ENCODE measurements at regions not wholly inside any gene's neighbourhood (a gene's known extent, or its start where the extent isn't known, plus 50 kb on each side); places are given as distances from the start of the nearest gene placed in this dataset.
"Not testable (repeated sequence)": the region's sequence is repeated elsewhere in the genome, so short reads cannot be mapped to it uniquely, and the experiment has no call there.

DNA sequence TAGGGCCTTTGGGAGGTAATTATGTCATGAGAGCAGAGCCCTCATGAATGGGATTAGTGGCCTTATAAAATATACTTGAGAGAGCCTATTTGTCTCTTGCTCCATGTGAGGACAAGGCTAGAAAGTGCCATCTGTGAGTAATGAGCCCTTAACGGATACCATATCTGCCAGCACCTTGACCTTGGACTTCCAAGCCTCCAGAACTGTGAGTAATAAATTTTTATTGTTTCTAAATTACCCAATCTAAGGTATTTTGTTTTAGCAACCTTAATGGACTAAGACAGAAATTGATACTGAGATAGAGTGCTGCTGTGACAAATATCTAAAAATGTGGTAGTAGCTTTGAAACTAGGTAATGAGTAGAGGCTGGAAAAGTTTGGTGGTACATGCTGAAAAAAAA, 285.0 kb upstream of the DIPK2B start:
- H3K9me3 Mint-ChIP-seq: peaks cover 3% of the 10 kb centered on the region
- intact Hi-C loops (cut with micrococcal nuclease): no loop called here
- no peaks in the 10 kb centered on the region for H3K36me3 Mint-ChIP-seq (ENCODE audit: low read depth)
- H3K27me3 Mint-ChIP-seq (ENCODE audit: insufficient read depth): peaks cover 2% of the 10 kb centered on the region
- H3K27ac Mint-ChIP-seq: no peak overlapping the region
- H3K4me1 Mint-ChIP-seq (ENCODE audit: low read depth): no peaks in the 10 kb centered on the region
- no peak for DNase-seq (ENCODE audit: low spot score)
- H3K4me3 Mint-ChIP-seq: no peak overlapping the region

DNA sequence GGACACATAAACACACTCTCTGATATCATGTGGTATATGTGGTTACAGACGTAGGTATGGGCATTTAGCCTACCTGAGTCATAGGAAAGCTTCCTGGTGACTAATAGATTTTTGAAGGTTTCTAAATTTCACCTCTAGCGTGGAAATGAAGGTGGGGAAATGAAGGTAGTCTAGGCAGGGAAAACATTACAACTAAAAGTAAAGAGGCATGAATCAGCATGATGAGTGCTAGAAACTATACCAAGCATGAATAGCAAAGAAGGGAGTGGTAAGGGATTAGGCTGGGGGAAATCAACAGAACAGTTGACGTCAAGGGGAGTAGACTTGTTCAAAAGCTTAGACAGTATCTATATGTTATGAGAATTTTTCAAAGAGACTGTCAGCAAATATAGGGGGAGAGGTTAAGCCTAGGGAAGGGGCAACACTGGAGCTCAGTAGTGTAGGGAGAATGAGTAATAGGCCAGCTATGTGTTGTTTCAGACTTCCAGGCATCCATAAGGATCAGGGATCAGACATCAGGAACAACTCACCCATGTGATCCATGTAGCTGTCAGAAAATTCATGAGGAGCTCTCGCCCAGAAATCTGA, 279.3 kb upstream of the DIPK2B start:
- H3K4me3 Mint-ChIP-seq: no peak overlapping the region
- H3K27me3 Mint-ChIP-seq (ENCODE audit: insufficient read depth): no peaks in the 10 kb centered on the region
- H3K9me3 Mint-ChIP-seq: peaks cover 17% of the 10 kb centered on the region
- H3K36me3 Mint-ChIP-seq (ENCODE audit: low read depth): no peaks in the 10 kb centered on the region
- no peak overlapping the region for H3K27ac Mint-ChIP-seq
- no peak for DNase-seq (ENCODE audit: low spot score)
- intact Hi-C loops (cut with micrococcal nuclease): no loop called here
- no peaks in the 10 kb centered on the region for H3K4me1 Mint-ChIP-seq (ENCODE audit: low read depth)

DNA sequence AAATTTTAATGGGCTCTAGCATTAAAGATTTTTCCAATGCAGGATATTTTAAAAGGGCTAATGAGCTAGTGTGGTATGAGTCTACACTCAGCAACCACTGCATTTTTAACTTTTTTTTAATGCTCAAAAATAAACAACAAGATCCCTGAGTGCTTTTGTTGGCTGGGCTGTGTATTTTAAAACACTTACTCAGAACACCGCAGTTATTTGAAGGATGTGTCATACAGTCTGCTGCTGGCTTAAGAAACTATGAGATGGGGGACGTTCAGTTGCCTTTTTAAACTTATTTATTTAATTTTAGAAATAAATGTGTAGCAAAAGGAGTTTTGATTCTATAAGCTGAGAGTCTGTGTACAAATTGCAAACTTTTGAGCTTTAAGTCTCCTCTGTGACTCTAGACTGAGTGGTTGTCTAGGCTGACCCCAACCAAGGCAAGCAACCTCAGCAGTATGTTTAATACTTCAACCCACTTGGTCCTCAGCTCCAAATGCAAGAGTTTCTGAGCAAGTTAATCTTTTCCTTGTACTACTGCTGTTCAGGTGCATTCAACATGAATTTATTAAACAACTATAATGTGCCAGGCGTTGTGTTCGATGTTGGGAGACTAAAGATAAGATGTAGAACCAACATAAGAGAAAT, 278.6 kb upstream of the DIPK2B start:
- no peak overlapping the region for H3K4me3 Mint-ChIP-seq
- no peak overlapping the region for H3K27ac Mint-ChIP-seq

DNA sequence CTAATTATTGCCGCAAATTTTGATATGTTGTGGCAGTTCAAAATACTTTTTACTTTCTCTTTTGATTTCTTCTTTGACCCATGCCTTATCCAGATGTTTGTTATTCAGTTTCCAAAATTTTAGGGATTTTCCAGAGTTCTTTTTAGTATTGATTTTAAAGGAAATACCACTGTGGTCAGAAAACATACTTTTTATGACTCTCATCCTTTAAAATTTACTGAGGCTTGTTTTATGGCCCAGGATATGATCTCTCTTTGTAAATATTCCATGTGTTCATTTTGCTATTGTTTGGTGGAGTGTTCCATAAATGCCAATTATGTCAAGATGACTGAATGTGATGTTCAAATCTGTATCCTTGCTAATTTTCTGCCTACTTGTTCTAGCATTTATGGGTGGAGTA, 272.3 kb upstream of the DIPK2B start:
- H3K27me3 Mint-ChIP-seq (ENCODE audit: insufficient read depth): no peaks in the 10 kb centered on the region
- H3K4me3 Mint-ChIP-seq: no peak overlapping the region
- no peaks in the 10 kb centered on the region for H3K36me3 Mint-ChIP-seq (ENCODE audit: low read depth)
- H3K27ac Mint-ChIP-seq: no peak overlapping the region
- peaks cover 3% of the 10 kb centered on the region for H3K9me3 Mint-ChIP-seq
- no peaks in the 10 kb centered on the region for H3K4me1 Mint-ChIP-seq (ENCODE audit: low read depth)
- DNase-seq (ENCODE audit: low spot score): no peak
- intact Hi-C loops (cut with micrococcal nuclease): no loop called here

More for the DNA sequence above, 278.6 kb upstream of the DIPK2B start:
- Mint-ChIP-seq H3K27me3 (ENCODE audit: insufficient read depth) (no peaks in the 10 kb centered on the region), H3K9me3 (peaks cover 17% of the 10 kb centered on the region), H3K4me1 (ENCODE audit: low read depth) (no peaks in the 10 kb centered on the region), H3K36me3 (ENCODE audit: low read depth) (no peaks in the 10 kb centered on the region)
- no peak for DNase-seq (ENCODE audit: low spot score)
- intact Hi-C loops (cut with micrococcal nuclease): no loop called here

DNA sequence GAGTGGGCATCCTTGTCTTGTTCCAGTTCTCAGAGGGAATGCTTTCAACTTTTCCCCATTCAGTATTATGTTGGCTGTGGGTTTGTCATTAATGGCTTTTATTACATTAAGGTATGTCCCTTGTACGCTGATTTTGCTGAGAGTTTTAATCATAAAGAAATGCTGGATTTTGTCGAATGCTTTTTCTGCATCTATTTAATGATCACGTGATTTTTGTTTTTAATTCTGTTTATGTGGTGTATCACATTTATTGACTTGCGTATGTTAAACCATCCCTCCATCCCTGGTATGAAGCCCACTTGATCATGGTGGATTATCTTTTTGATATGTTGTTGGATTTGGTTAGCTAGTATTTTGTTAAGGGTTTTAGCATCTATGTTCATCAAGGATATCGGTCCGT, 266.9 kb upstream of the DIPK2B start:
- DNase-seq (ENCODE audit: low spot score); H3K27me3 Mint-ChIP-seq (ENCODE audit: insufficient read depth); H3K4me3 Mint-ChIP-seq; H3K27ac Mint-ChIP-seq; H3K4me1 Mint-ChIP-seq (ENCODE audit: low read depth); H3K9me3 Mint-ChIP-seq; intact Hi-C loops (cut with micrococcal nuclease); H3K36me3 Mint-ChIP-seq (ENCODE audit: low read depth): not testable (repeated sequence)

DNA sequence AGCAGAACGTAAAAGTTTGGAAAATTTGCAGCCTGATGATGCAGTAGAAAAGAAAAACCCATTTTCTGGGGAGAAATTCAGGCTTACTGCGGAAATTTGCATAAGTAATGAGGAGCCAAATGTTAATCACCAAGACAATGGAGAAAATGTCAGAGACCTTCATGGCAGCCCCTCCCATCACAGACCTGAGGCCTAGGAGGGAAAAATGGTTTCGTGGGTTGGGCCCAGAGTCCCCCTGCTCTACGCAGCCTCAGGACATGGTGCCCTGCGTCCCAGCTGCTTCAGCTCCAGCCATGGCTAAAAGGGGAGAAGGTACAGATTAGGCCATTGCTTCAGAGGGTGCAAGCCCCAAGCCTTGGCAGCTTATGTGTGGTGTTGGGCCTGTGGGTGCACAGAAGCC, 255.1 kb upstream of the DIPK2B start:
- H3K4me3 Mint-ChIP-seq; H3K27me3 Mint-ChIP-seq (ENCODE audit: insufficient read depth); H3K36me3 Mint-ChIP-seq (ENCODE audit: low read depth); H3K27ac Mint-ChIP-seq; DNase-seq (ENCODE audit: low spot score); intact Hi-C loops (cut with micrococcal nuclease); H3K4me1 Mint-ChIP-seq (ENCODE audit: low read depth); H3K9me3 Mint-ChIP-seq: not testable (repeated sequence)

DNA sequence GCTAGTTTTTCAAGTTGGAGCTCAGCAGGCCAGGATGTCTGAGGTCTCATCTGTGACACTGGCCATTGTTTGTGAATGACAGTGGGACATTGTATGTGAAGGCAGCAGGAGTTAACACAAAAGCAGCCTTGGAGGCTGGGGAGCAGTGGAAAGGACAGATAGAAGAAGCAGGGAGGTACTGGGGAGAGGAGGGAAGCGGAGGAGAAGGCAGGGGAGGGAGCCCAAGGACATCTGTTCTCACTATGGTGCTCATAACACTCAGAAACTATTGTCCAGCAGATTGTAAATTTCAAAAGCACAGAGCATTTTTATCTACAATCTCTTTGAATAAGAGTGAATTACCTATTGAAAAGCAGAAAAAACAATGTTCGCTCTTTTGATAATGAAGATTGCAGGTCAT, 253.6 kb upstream of the DIPK2B start:
- H3K9me3 Mint-ChIP-seq: no peaks in the 10 kb centered on the region
- intact Hi-C loops (cut with micrococcal nuclease): no loop called here
- no peak for DNase-seq (ENCODE audit: low spot score)
- H3K27ac Mint-ChIP-seq: no peak overlapping the region
- H3K27me3 Mint-ChIP-seq (ENCODE audit: insufficient read depth): no peaks in the 10 kb centered on the region
- no peaks in the 10 kb centered on the region for H3K36me3 Mint-ChIP-seq (ENCODE audit: low read depth)
- no peak overlapping the region for H3K4me3 Mint-ChIP-seq
- H3K4me1 Mint-ChIP-seq (ENCODE audit: low read depth): no peaks in the 10 kb centered on the region

DNA sequence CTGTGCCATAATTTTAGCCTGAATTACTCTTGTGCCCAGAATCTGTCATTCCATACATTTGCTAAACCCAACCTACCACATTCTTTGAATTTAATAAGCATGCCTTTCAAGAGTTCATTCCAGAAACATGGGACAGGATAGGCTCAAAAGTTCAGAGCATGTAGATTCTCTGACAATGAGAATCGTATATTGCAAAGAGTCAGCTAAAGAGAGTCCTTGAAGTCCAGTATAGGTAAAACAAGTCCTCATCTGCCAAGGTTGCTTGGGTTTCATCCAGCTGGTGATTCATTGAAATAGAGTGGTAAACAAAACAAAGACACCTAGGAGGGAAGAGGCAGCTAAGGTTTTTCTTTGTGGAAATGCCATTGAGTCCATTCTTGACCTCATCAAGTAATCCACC, 249.3 kb upstream of the DIPK2B start:
- Mint-ChIP-seq H3K36me3 (ENCODE audit: low read depth) (no peaks in the 10 kb centered on the region), H3K9me3 (no peaks in the 10 kb centered on the region), H3K4me3 (no peak overlapping the region), H3K27ac (no peak overlapping the region), H3K27me3 (ENCODE audit: insufficient read depth) (no peaks in the 10 kb centered on the region), H3K4me1 (ENCODE audit: low read depth) (peaks cover 5% of the 10 kb centered on the region)
- no peak for DNase-seq (ENCODE audit: low spot score)
- intact Hi-C loops (cut with micrococcal nuclease): no loop called here

DNA sequence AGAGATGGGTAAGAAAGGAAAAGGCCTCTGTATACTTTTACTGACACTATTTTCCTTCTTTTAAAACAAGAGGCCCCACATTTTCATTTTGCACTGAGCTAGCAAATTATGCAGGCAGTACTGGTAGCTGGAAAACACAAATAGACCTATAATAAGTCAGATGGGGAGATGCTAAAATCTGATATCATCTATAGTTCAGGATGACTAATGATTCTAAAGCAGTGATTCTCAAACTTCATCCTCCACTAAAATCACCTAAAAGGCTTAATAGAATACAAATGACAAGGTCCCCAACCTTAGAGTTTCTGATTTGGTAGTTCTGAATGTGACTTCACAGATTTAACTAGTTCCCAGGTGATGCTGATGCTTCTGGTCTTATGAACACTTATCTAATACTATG, 247.3 kb upstream of the DIPK2B start:
- Mint-ChIP-seq H3K36me3 (ENCODE audit: low read depth) (no peaks in the 10 kb centered on the region), H3K9me3 (no peaks in the 10 kb centered on the region), H3K4me1 (ENCODE audit: low read depth) (peaks cover 5% of the 10 kb centered on the region), H3K4me3 (no peak overlapping the region), H3K27me3 (ENCODE audit: insufficient read depth) (no peaks in the 10 kb centered on the region), H3K27ac (no peak overlapping the region)
- no peak for DNase-seq (ENCODE audit: low spot score)
- intact Hi-C loops (cut with micrococcal nuclease): no loop called here

DNA sequence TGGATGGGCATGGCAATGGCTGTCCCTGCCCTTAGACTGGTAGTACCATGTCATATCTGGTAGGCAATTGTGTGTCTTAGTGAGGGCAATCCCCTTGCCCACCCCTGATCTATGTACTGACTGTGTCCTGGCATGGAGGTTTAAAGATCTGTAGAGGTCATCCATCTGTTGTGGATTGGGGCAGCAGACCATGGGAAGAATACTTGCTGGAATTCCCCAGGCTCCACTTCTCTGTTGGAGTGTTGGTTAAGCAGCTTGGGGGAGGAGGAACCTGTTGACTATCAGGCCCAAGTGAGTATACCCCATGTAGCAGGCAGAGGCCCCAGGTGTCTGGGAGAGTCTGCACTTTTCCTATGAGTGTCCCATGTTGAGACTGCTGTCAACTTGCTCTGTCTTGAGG, 246.7 kb upstream of the DIPK2B start:
- Mint-ChIP-seq H3K4me1 (ENCODE audit: low read depth) (peaks cover 5% of the 10 kb centered on the region), H3K27ac (no peak overlapping the region), H3K4me3 (no peak overlapping the region), H3K9me3 (no peaks in the 10 kb centered on the region), H3K27me3 (ENCODE audit: insufficient read depth) (no peaks in the 10 kb centered on the region), H3K36me3 (ENCODE audit: low read depth) (no peaks in the 10 kb centered on the region)
- intact Hi-C loops (cut with micrococcal nuclease): no loop called here
- no peak for DNase-seq (ENCODE audit: low spot score)

DNA sequence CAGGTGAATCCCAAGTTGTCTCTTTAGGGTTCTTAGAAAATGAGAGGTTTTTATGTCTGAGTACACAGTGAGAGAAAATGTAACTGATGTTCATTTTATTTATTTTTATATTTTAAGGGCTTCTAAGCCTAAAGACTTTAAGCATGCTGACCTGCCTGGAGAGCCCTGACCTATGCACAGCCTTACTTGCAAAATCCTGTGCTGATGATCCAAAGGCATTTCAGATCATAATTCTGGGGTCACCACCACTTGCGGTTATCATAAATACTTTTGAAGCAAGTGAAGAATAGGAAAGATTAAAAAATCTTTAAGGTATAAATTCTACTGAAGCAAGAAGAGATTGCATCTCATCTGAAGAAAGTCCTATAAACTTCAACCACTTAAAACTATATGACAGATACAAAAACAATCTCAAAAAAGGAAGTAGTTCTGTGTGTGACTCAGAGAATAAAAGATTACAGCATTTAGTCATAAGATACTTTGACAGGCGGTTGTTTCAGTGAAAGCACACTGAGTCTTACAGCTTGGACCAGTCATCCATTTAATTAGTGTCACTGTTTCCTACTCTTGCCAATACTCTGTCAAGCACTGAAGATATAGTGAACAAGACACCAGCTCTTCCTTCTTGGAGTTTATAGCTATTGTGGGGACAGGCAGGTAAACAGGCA, 245.2 kb upstream of the DIPK2B start:
- no peaks in the 10 kb centered on the region for H3K27me3 Mint-ChIP-seq (ENCODE audit: insufficient read depth)
- no peak for DNase-seq (ENCODE audit: low spot score)
- no peak overlapping the region for H3K4me3 Mint-ChIP-seq
- intact Hi-C loops (cut with micrococcal nuclease): no loop called here
- H3K36me3 Mint-ChIP-seq (ENCODE audit: low read depth): no peaks in the 10 kb centered on the region
- H3K27ac Mint-ChIP-seq: no peak overlapping the region
- H3K4me1 Mint-ChIP-seq (ENCODE audit: low read depth): peaks cover 5% of the 10 kb centered on the region
- no peaks in the 10 kb centered on the region for H3K9me3 Mint-ChIP-seq

DNA sequence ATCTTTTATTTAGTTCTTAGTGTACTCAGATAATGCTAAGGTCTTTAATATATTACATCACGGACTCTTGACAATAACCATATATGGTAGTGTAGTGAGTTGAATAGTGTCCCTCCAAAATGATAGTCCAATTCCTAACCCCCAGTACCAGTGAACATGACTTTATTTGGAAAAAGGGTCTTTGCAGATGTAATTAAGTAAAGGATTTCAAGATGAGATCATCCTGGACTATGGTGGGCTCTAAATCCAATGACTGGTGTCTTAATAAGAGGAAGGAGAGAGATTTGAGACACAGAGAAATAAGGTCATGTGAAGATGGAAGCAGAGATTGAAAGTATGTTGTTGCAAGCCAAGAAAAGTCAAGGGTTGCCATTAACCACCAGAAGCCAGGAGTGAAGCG, 236.5 kb upstream of the DIPK2B start:
- Mint-ChIP-seq H3K36me3 (ENCODE audit: low read depth) (no peaks in the 10 kb centered on the region), H3K9me3 (no peaks in the 10 kb centered on the region), H3K27ac (no peak overlapping the region), H3K4me1 (ENCODE audit: low read depth) (no peaks in the 10 kb centered on the region), H3K27me3 (ENCODE audit: insufficient read depth) (no peaks in the 10 kb centered on the region), H3K4me3 (no peak overlapping the region)
- intact Hi-C loops (cut with micrococcal nuclease): no loop called here
- no peak for DNase-seq (ENCODE audit: low spot score)

DNA sequence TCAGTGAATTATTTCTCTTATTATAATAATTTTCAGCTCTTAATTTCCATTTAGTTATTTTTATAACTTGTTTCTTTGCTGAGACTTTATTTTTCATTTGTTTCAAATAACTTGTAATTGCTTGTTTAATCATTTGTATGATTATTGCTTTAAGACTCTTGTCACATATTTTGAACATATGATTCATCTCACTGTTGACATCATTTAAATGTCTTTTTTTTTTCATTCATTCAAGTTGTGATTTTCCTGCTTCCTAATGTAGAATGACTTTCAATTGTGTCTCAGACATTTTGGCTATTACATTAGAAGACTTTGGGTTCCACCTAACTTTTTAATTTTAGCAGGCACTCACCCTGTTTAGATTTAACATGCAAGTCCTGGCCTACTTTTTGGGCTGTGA, 234.8 kb upstream of the DIPK2B start:
- no peaks in the 10 kb centered on the region for H3K4me1 Mint-ChIP-seq (ENCODE audit: low read depth)
- H3K36me3 Mint-ChIP-seq (ENCODE audit: low read depth): no peaks in the 10 kb centered on the region
- no peak overlapping the region for H3K27ac Mint-ChIP-seq
- intact Hi-C loops (cut with micrococcal nuclease): no loop called here
- no peak for DNase-seq (ENCODE audit: low spot score)
- H3K27me3 Mint-ChIP-seq (ENCODE audit: insufficient read depth): no peaks in the 10 kb centered on the region
- peaks cover 3% of the 10 kb centered on the region for H3K9me3 Mint-ChIP-seq
- no peak overlapping the region for H3K4me3 Mint-ChIP-seq

Measured in activated T-helper 1 cell treated with anti-CD3 and anti-CD28 coated beads, Interleukin-12 subunit alpha, Interleukin-12 subunit beta, Interleukin-2, Interleukin-4 antibody, amounts not matched to agents 30 ng/mL and 10 ng/mL and 1 ng/mL, durations not matched to agents 14 hours and 24 hours and 36 hours (primary cell).